Heart left ventricle (tissue), 16 donors: ENCODE measurements at regions not wholly inside any gene's neighbourhood (a gene's known extent, or its start where the extent isn't known, plus 50 kb on each side); places are given as distances from the start of the nearest gene placed in this dataset.

Experiments used
- ATAC-seq, 4 donors: fragments of 200-7000 bp; cut with Tn5 transposase; one replicate each; pipeline ENCODE4 v1.9.1; 2020 to 2022; ENCODE audit warnings: moderate library complexity in 4 of 4, mild to moderate bottlenecking in 3 of 4, moderate number of reproducible peaks in 1 of 4
- DNase-seq, 5 donors: peaks; one replicate each; pipeline ENCODE4 v3.0.0-alpha.2; 2020
- H3K27ac ChIP-seq, 12 donors: fragments of 200-600 bp; sonication (generic) in 4 of 12; one replicate each; pipeline versions ENCODE4 v1.5.0 to v1.8.0; 2016 to 2022; ENCODE audit warnings: mild to moderate bottlenecking in 2 of 12
- H3K27me3 ChIP-seq, 9 donors: fragments of 200-600 bp; sonication (generic) in 2 of 9; one replicate each; pipeline versions ENCODE4 v1.5.1 to v1.8.0; 2016 to 2022; ENCODE audit warnings: mild to moderate bottlenecking in 3 of 9
- H3K36me3 ChIP-seq, 9 donors: fragments of 200-600 bp; sonication (generic) in 2 of 9; one replicate each; pipeline versions ENCODE4 v1.5.0 to v1.8.0; 2018 to 2022; ENCODE audit warnings: mild to moderate bottlenecking in 2 of 9
- H3K4me1 ChIP-seq, 12 donors: fragments of 200-600 bp; sonication (generic) in 4 of 12; one replicate each; pipeline versions ENCODE4 v1.5.0 to v1.8.0; 2016 to 2022; ENCODE audit warnings: mild to moderate bottlenecking in 3 of 12
- H3K4me3 ChIP-seq, 12 donors: fragments of 200-600 bp; sonication (generic) in 4 of 12; one replicate each; pipeline versions ENCODE4 v1.5.0 to v1.8.0; 2017 to 2022; ENCODE audit warnings: mild to moderate bottlenecking in 9 of 12, moderate library complexity in 4 of 12
- H3K9me3 ChIP-seq, 12 donors: fragments of 200-600 bp; sonication (generic) in 4 of 12; one replicate each; pipeline versions ENCODE4 v1.5.0 to v1.8.0; 2016 to 2022; ENCODE audit warnings: mild to moderate bottlenecking in 1 of 12
- POLR2A ChIP-seq, 2 donors: fragments of 450-650 bp; IDR thresholded peaks; one replicate each; pipeline ENCODE4 v1.6.1; 2017; ENCODE audit warnings: antibody characterized with exemption in 2 of 2, mild to moderate bottlenecking in 2 of 2, moderate library complexity in 2 of 2
- WGBS, 4 donors: extraction: QIAGEN DNeasy Blood & Tissue Kit in 2 of 4; methylation state at CpG; one replicate each; pipeline versions ENCODE4 v1.1.5 to v1.1.7; 2013 to 2018; 5-methylcytosine and 5-hydroxymethylcytosine counted together
- intact Hi-C, 10 donors: fragments of 100-400 bp; cut with DNase I; formaldehyde crosslinking; loops; one replicate each; pipeline versions ENCODE4 v1.11.1 to v1.14.2; 2022
- TF ChIP-seq, protein P1 (sequence below), 12 donors: fragments of 200-600 bp; sonication (generic) in 4 of 12; IDR thresholded peaks; one replicate each; pipeline versions ENCODE4 v1.5.0 to v1.8.0; 2018 to 2022; ENCODE audit warnings: antibody characterized with exemption in 12 of 12, mild to moderate bottlenecking in 5 of 12
- donor health status: ischemic (EF 13 %, LVEDD 7.1; RV severe dilation, severe dysfunction).
- donor health status: healthy with polysubstance abuse.
- donor health status: DM: no; HTN: yes; CAD: no.
- donor health status: DM: no; HTN: no; CAD: no.
- donor health status: ischemic (EF 25% LVEDD 6.9; RV normal size, moderate dysfunction).
- donor health status: ischemic (EF 25% LVEDD 5.7; RV mildly dilated, moderate dysfunction).
- donor health status: healthy.
- donor health status: DM: yes; HTN: yes; CAD: no.
- donor health status: ischemic (EF 35%, LVEDD 5.7; RV mildly dilated, moderate dysfunction).
- donor health status: nonischemic (EF 11% LVEDD 7.7; RV severe dilation, severe dysfunction).
- donor health status: DM: yes; HTN: yes; CAD: no.
- donor health status: PGD.
- donor health status: ischemic (EF 29% LVEDD 5.4; RV normal size, mild dysfunction).
- donor health status: nonischemic (EF 23%, LVEDD 6.1; RV moderate dilation, normal function).

DNA sequence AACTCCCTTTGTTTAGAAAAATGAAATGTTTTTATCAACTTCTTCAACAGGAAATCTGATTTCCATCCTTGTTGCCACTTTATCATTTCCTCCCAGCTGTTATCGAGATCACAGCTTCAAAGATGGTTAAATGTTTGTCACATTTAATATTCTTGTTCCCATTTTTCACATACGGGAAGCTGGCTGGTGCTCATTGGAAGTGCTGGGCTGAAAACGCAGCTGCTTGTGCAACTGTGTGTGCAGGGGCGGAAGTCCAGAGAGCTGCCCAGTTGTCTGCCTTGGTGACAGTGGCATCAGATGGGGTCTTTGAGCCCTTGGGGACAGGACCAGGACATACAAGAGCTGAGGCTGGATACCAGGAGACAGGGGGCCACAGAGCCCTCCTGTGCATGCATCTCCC is 549.2 kb upstream of the CDH11 start:
- TF ChIP-seq, protein P1, sequence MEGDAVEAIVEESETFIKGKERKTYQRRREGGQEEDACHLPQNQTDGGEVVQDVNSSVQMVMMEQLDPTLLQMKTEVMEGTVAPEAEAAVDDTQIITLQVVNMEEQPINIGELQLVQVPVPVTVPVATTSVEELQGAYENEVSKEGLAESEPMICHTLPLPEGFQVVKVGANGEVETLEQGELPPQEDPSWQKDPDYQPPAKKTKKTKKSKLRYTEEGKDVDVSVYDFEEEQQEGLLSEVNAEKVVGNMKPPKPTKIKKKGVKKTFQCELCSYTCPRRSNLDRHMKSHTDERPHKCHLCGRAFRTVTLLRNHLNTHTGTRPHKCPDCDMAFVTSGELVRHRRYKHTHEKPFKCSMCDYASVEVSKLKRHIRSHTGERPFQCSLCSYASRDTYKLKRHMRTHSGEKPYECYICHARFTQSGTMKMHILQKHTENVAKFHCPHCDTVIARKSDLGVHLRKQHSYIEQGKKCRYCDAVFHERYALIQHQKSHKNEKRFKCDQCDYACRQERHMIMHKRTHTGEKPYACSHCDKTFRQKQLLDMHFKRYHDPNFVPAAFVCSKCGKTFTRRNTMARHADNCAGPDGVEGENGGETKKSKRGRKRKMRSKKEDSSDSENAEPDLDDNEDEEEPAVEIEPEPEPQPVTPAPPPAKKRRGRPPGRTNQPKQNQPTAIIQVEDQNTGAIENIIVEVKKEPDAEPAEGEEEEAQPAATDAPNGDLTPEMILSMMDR (IDR thresholded peaks at IDR 0.05), result no peak
- no peak for TF ChIP-seq POLR2A (IDR thresholded peaks at IDR 0.05)
- WGBS, 4 donors, result 64 to 69% (median 66%) methylated on average over 4 of the region's 4 CpGs
- Histone ChIP-seq H3K36me3 (no peaks in the 10 kb centered on the region), H3K27ac (no peak overlapping the region), H3K9me3 (peaks cover 0 to 12% (median 0%) of the 10 kb centered on the region in 12 donors), H3K27me3 (no peaks in the 10 kb centered on the region), H3K4me3 (no peak overlapping the region), H3K4me1 (no peaks in the 10 kb centered on the region)
- intact Hi-C loops, result no loop called here
- ATAC-seq (no peak), DNase-seq (no peak)

DNA sequence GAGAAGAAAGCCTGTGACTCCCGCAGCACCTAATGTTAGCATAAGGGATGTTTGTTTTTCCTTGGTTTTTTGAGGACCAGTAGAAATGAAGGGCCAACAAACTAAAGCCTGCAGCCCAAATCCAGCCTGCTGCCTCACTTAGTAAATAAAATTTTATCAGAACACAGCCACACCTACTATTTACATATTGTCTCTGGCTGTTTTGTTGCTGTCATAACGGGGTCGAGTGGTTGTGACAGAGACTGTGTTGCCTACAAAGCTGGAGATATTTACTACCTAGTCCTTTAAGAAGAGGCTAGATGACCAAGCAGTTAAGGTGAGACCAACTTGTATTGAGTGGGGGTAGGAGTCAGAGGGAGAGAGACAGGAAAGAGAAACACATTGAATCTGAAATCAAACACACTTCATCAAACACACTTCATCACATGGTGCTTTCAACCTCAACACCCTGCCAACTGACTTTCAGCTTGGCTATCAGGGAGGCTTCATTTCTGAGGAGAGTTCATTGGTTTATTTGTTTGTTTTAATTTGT is 546.3 kb upstream of the CDH11 start:
- Histone ChIP-seq H3K4me1 (no peaks in the 10 kb centered on the region), H3K36me3 (no peaks in the 10 kb centered on the region), H3K27ac (no peak overlapping the region), H3K4me3 (no peak overlapping the region), H3K9me3 (peaks cover 0 to 12% (median 0%) of the 10 kb centered on the region in 12 donors), H3K27me3 (no peaks in the 10 kb centered on the region)
- intact Hi-C loops, result no loop called here
- TF ChIP-seq, protein P1 (IDR thresholded peaks at IDR 0.05), result no peak
- no peak for TF ChIP-seq POLR2A (IDR thresholded peaks at IDR 0.05)
- DNase-seq, result no peak
- ATAC-seq, result no peak
- WGBS, 4 donors, result 68 to 78% (median 71%) methylated on average over 3 of the region's 3 CpGs

DNA sequence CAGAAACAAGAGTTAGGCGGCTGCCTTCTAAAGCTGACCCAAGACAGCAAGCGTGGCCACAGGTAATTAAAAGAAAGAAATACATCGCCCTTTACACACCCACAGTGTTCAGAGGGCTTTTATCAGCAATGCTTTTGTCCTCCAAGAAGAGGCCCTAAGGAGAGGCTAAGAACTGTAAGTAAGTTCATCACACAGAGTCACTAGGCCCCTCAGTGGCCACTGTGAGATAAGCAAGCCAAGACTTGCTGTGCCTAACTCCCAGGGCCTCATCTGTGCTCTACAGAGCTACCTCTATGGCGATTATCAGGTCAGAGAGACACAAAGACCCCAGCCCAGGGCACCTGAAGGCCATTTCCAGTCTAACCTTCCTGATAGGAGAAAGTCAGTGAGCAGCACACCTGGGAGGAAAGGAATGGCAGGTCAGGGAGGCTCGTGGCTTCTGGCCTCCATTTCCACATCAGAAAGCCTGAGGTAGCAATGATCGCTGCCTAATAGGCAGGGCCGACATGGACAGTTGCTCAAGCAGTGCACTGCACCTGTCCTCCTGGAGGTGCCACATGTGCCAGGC is 545.2 kb upstream of the CDH11 start:
- 94 to 96% (median 95%) methylated on average over 7 of the region's 7 CpGs for WGBS, 4 donors
- Histone ChIP-seq H3K27me3 (no peaks in the 10 kb centered on the region), H3K4me1 (no peaks in the 10 kb centered on the region), H3K36me3 (no peaks in the 10 kb centered on the region), H3K27ac (no peak overlapping the region), H3K4me3 (no peak overlapping the region), H3K9me3 (peaks cover 0 to 12% (median 0%) of the 10 kb centered on the region in 12 donors)
- ATAC-seq (no peak), DNase-seq (no peak)
- intact Hi-C loops, result no loop called here
- TF ChIP-seq POLR2A (IDR thresholded peaks at IDR 0.05), result no peak
- TF ChIP-seq, protein P1 (IDR thresholded peaks at IDR 0.05), result no peak

DNA sequence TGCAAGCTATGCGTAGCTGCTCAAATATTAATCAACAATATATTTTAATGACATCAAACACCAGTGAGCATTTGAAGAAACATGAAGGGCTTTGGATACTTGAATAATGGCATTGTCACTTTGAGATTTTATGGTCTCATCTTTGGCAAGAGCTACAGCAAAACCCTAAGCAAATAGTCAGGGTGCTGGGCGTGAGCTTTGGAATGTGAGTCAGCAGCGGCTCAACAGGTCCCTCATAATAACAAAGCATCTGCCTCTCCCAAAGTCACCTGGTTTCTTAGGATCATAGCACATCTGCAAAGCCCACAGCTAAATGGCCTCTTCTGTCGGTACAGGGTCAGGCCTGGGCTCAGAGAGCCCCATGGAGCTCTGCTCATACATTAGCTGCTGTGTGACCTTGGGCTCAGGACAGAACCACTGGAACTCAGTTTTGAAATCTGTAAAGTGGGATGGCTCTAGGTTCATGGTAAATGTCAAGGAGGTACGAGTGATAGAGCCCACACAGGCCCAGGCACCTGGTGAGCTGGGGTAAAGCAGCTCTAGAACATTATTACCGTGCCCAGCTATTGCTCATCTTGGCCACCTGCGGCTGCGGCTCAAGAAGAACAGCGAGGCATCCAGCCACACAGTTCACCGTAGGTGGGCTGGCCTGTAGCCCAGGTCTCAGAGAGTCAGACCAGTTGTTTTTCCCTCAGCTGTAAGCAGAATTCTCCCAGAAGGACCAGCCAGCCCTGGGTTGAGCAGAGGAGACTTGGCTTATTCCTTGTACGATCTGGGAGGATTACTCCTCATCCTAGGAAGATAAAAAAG is 544.5 kb upstream of the CDH11 start:
- intact Hi-C loops, result no loop called here
- Histone ChIP-seq H3K27ac (no peak overlapping the region), H3K36me3 (no peaks in the 10 kb centered on the region), H3K4me1 (no peaks in the 10 kb centered on the region), H3K9me3 (peaks cover 0 to 8% (median 0%) of the 10 kb centered on the region in 12 donors), H3K27me3 (no peaks in the 10 kb centered on the region), H3K4me3 (no peak overlapping the region)
- TF ChIP-seq POLR2A (IDR thresholded peaks at IDR 0.05), result no peak
- TF ChIP-seq, protein P1 (IDR thresholded peaks at IDR 0.05), result no peak
- 91 to 98% (median 95%) methylated on average over 10 to 11 of the region's 11 CpGs for WGBS, 4 donors
- no peak for ATAC-seq
- DNase-seq, result no peak
